Left ventricle myocardium inferior (tissue), 1 donor: ENCODE measurements at regions not wholly inside any gene's neighbourhood (a gene's known extent, or its start where the extent isn't known, plus 50 kb on each side); places are given as distances from the start of the nearest gene placed in this dataset.

Experiments
- DNase-seq: peaks from one replicate; pipeline ENCODE4 v3.0.0-alpha.2; 2020
- H3K27ac ChIP-seq: fragments of 200-600 bp; replicated peaks from 2 replicates; pipeline ENCODE4 v1.8.0; 2021
- H3K27me3 ChIP-seq: fragments of 200-600 bp; 2 replicates; pipeline ENCODE4 v1.8.0; 2021; ENCODE audit warnings: low read depth
- H3K36me3 ChIP-seq: fragments of 200-600 bp; 2 replicates; pipeline ENCODE4 v1.8.0; 2021
- H3K4me1 ChIP-seq: fragments of 200-600 bp; 2 replicates; pipeline ENCODE4 v1.8.0; 2021
- H3K4me3 ChIP-seq: fragments of 200-600 bp; 2 replicates; pipeline ENCODE4 v1.8.0; 2021; ENCODE audit warnings: mild to moderate bottlenecking, moderate library complexity
- H3K9me3 ChIP-seq: fragments of 200-600 bp; replicated peaks from 2 replicates; pipeline ENCODE4 v1.8.0; 2021
- CTCF ChIP-seq: fragments of 200-600 bp; IDR thresholded peaks from 2 replicates; pipeline ENCODE4 v1.8.0; 2021; ENCODE audit warnings: antibody characterized with exemption, mild to moderate bottlenecking, borderline replicate concordance
- intact Hi-C: fragments of 100-400 bp; cut with micrococcal nuclease; formaldehyde crosslinking; loops from one replicate; pipeline ENCODE4 v1.11.0; 2022
- donor health status: DM: no; HTN: yes; CAD: no; lungs with severe emphysema.

- Histone ChIP-seq H3K36me3 (no peaks in the 10 kb centered on the region), H3K4me3 (no peak overlapping the region), H3K4me1 (peaks cover 6% of the 10 kb centered on the region), H3K27me3 (no peaks in the 10 kb centered on the region), H3K9me3 (no peaks in the 10 kb centered on the region), H3K27ac (no peak overlapping the region)
- DNase-seq = no peak
- intact Hi-C loops = no loop called here
- no peak for TF ChIP-seq CTCF
Measured at GRCh38 chr2:21818212-21818795, 694.5 kb downstream of the TDRD15 start.

- H3K36me3 ChIP-seq = no peaks in the 10 kb centered on the region
- H3K27me3 ChIP-seq = no peaks in the 10 kb centered on the region
- no peak for DNase-seq
- H3K4me3 ChIP-seq = no peak overlapping the region
- no peak overlapping the region for H3K27ac ChIP-seq
- H3K4me1 ChIP-seq = peaks cover 6% of the 10 kb centered on the region
- H3K9me3 ChIP-seq = no peaks in the 10 kb centered on the region
- intact Hi-C loops = no loop called here
- no peak for TF ChIP-seq CTCF
Measured at GRCh38 chr2:21819454-21819853, 695.7 kb downstream of the TDRD15 start.

GRCh38 chr2:21820271-21820670 lies 696.5 kb downstream of the TDRD15 start:
- intact Hi-C loops = no loop called here
- no peak for TF ChIP-seq CTCF
- no peaks in the 10 kb centered on the region for H3K27me3 ChIP-seq
- DNase-seq = peak; percentile 14
- no peaks in the 10 kb centered on the region for H3K36me3 ChIP-seq
- no peak overlapping the region for H3K4me3 ChIP-seq
- H3K9me3 ChIP-seq = no peaks in the 10 kb centered on the region
- H3K4me1 ChIP-seq = peaks cover 6% of the 10 kb centered on the region
- no peak overlapping the region for H3K27ac ChIP-seq

- Histone ChIP-seq H3K27ac (no peak overlapping the region), H3K36me3 (no peaks in the 10 kb centered on the region), H3K4me3 (no peak overlapping the region), H3K9me3 (no peaks in the 10 kb centered on the region), H3K27me3 (no peaks in the 10 kb centered on the region), H3K4me1 (peaks cover 6% of the 10 kb centered on the region)
- DNase-seq = no peak
- intact Hi-C loops = no loop called here
- TF ChIP-seq CTCF = no peak
Measured at GRCh38 chr2:21821672-21822227, 698.0 kb downstream of the TDRD15 start.

- no peaks in the 10 kb centered on the region for H3K9me3 ChIP-seq
- H3K27ac ChIP-seq = no peak overlapping the region
- no peak overlapping the region for H3K4me3 ChIP-seq
- H3K27me3 ChIP-seq = no peaks in the 10 kb centered on the region
- intact Hi-C loops = no loop called here
- TF ChIP-seq CTCF = no peak
- H3K36me3 ChIP-seq = no peaks in the 10 kb centered on the region
- H3K4me1 ChIP-seq = peaks cover 6% of the 10 kb centered on the region
- DNase-seq = no peak
Measured at GRCh38 chr2:21822505-21822904, 698.7 kb downstream of the TDRD15 start.
